ENCODE measurements at regions not wholly inside any gene's neighbourhood (a gene's known extent, or its start where the extent isn't known, plus 50 kb on each side); places are given as distances from the start of the nearest gene placed in this dataset.

GRCh38 chr7:106460792-106461254, 176.0 kb upstream of the NAMPT start:
- no peaks in the 10 kb centered on the region for H4K20me1 ChIP-seq (ENCODE audit: insufficient read depth)
- no peaks in the 10 kb centered on the region for H3K27me3 ChIP-seq (ENCODE audit: insufficient read depth, low read depth)
- no peak overlapping the region for H3K9ac ChIP-seq
- H3K36me3 ChIP-seq (ENCODE audit: insufficient read depth) = no peaks in the 10 kb centered on the region
- no peak overlapping the region for H3K27ac ChIP-seq
- H3K4me2 ChIP-seq = no peak overlapping the region
- no peak overlapping the region for H3K4me3 ChIP-seq (IDR thresholded peaks at IDR 0.05; ENCODE audit: insufficient read depth, low read depth, low read length)
- no peak overlapping the region for H2AFZ ChIP-seq (ENCODE audit: low read depth)
- no peaks in the 10 kb centered on the region for H3K4me1 ChIP-seq (ENCODE audit: low read depth, poor library complexity, severe bottlenecking)
- no peak for TF ChIP-seq CTCF (conservative IDR thresholded peaks at IDR 0.05; ENCODE audit: low read depth, low read length)
- H3K79me2 ChIP-seq (ENCODE audit: insufficient read depth, low read depth) = no peaks in the 10 kb centered on the region

- TF ChIP-seq CTCF (conservative IDR thresholded peaks at IDR 0.05; ENCODE audit: low read depth, low read length) = no peak
- H3K36me3 ChIP-seq (ENCODE audit: insufficient read depth) = no peaks in the 10 kb centered on the region
- no peaks in the 10 kb centered on the region for H3K4me1 ChIP-seq (ENCODE audit: low read depth, poor library complexity, severe bottlenecking)
- H3K9ac ChIP-seq = no peak overlapping the region
- no peak overlapping the region for H3K4me2 ChIP-seq
- H3K27me3 ChIP-seq (ENCODE audit: insufficient read depth, low read depth) = no peaks in the 10 kb centered on the region
- H3K27ac ChIP-seq = no peak overlapping the region
- H3K4me3 ChIP-seq (IDR thresholded peaks at IDR 0.05; ENCODE audit: insufficient read depth, low read depth, low read length) = no peak overlapping the region
- H2AFZ ChIP-seq (ENCODE audit: low read depth) = no peak overlapping the region
- H3K79me2 ChIP-seq (ENCODE audit: insufficient read depth, low read depth) = no peaks in the 10 kb centered on the region
- no peaks in the 10 kb centered on the region for H4K20me1 ChIP-seq (ENCODE audit: insufficient read depth)
These were observed 174.8 kb upstream of the NAMPT start for GRCh38 chr7:106459397-106460072.

GRCh38 chr7:106457678-106458077, 172.9 kb upstream of the NAMPT start:
- H3K79me2 ChIP-seq (ENCODE audit: insufficient read depth, low read depth) = no peaks in the 10 kb centered on the region
- no peaks in the 10 kb centered on the region for H3K27me3 ChIP-seq (ENCODE audit: insufficient read depth, low read depth)
- no peak overlapping the region for H2AFZ ChIP-seq (ENCODE audit: low read depth)
- H3K9ac ChIP-seq = no peak overlapping the region
- H3K27ac ChIP-seq = no peak overlapping the region
- no peak for TF ChIP-seq CTCF (conservative IDR thresholded peaks at IDR 0.05; ENCODE audit: low read depth, low read length)
- no peaks in the 10 kb centered on the region for H4K20me1 ChIP-seq (ENCODE audit: insufficient read depth)
- H3K4me3 ChIP-seq (IDR thresholded peaks at IDR 0.05; ENCODE audit: insufficient read depth, low read depth, low read length) = no peak overlapping the region
- no peak overlapping the region for H3K4me2 ChIP-seq
- H3K36me3 ChIP-seq (ENCODE audit: insufficient read depth) = no peaks in the 10 kb centered on the region
- no peaks in the 10 kb centered on the region for H3K4me1 ChIP-seq (ENCODE audit: low read depth, poor library complexity, severe bottlenecking)

GRCh38 chr7:106456329-106456728, 171.5 kb upstream of the NAMPT start:
- no peaks in the 10 kb centered on the region for H4K20me1 ChIP-seq (ENCODE audit: insufficient read depth)
- no peak overlapping the region for H2AFZ ChIP-seq (ENCODE audit: low read depth)
- H3K4me2 ChIP-seq = no peak overlapping the region
- no peak for TF ChIP-seq CTCF (conservative IDR thresholded peaks at IDR 0.05; ENCODE audit: low read depth, low read length)
- no peak overlapping the region for H3K27ac ChIP-seq
- H3K36me3 ChIP-seq (ENCODE audit: insufficient read depth) = no peaks in the 10 kb centered on the region
- H3K4me3 ChIP-seq (IDR thresholded peaks at IDR 0.05; ENCODE audit: insufficient read depth, low read depth, low read length) = no peak overlapping the region
- H3K9ac ChIP-seq = no peak overlapping the region
- no peaks in the 10 kb centered on the region for H3K27me3 ChIP-seq (ENCODE audit: insufficient read depth, low read depth)
- H3K79me2 ChIP-seq (ENCODE audit: insufficient read depth, low read depth) = no peaks in the 10 kb centered on the region
- H3K4me1 ChIP-seq (ENCODE audit: low read depth, poor library complexity, severe bottlenecking) = no peaks in the 10 kb centered on the region
